ENCODE measurements at regions not wholly inside any gene's neighbourhood (a gene's known extent, or its start where the extent isn't known, plus 50 kb on each side); places are given as distances from the start of the nearest gene placed in this dataset.

DNA sequence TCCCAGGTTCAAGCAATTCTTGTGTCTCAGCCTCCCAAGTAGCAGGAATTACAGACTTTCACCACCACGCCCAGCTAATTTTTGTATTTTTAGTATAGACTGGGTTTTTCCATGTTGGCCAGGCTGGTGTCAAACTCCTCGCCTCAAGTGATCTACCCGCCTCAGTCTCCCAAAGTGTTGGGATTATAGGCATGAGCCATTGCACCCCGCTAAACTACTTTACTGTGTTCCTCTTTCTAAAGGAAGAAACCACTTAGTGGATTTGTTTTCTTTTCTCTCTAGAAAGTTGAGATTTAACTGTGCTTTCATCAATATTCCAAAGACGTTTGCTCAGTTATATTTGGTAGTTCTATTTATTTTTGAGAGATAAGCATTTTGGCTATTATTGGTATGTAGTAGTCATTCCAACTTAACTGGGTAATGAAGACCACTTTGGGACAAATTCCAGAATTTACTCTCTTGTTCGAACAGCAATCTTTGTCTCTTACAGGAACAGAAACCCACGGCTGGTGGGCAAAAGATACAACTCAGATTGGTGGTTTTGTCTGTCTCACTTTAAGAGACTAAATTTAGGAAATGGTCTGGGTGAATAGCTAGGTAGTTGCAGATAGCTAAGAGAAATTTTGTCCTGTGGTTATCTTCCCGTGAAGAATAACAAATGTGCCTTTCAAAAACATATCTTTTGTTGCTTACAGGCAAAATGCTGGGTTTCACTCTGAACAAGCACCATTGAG is 103.5 kb upstream of the CD55 start:
- H3K27ac ChIP-seq (ENCODE audit: extremely low read depth, low read depth, low read length): no peak overlapping the region
- H3K4me1 ChIP-seq (ENCODE audit: control insufficient read depth, insufficient read depth, low read length): peaks cover under 1% of the 10 kb centered on the region; the same call in 1 of the 2 replicates
- H3K9me3 ChIP-seq (ENCODE audit: control insufficient read depth, insufficient read depth, low read depth, low read length): no peaks in the 10 kb centered on the region
- ChIA-PET POLR2A (no interaction called here), CTCF (no interaction called here)
- H3K36me3 ChIP-seq (ENCODE audit: control insufficient read depth in 2 of 2, insufficient read depth in 1 of 2, low read length in 2 of 2): no peaks in the 10 kb centered on the region
- no peak overlapping the region for H3K4me3 ChIP-seq (ENCODE audit: low read depth, low read length)
- TF ChIP-seq ZEB2 (tag by site-specific recombination; IDR thresholded peaks at IDR 0.05) (no peak), ZNF350 (tag by site-specific recombination; IDR thresholded peaks at IDR 0.05) (no peak), ZNF169 (tag by site-specific recombination; IDR thresholded peaks at IDR 0.05) (no peak), KLF7 (tag by site-specific recombination; IDR thresholded peaks at IDR 0.05; ENCODE audit: borderline replicate concordance) (no peak), ZXDB (tag by site-specific recombination; IDR thresholded peaks at IDR 0.05) (no peak), ZNF266 (tag by site-specific recombination; IDR thresholded peaks at IDR 0.05; ENCODE audit: low read depth) (no peak), GLI2 (tag by site-specific recombination; IDR thresholded peaks at IDR 0.05; ENCODE audit: borderline replicate concordance, low read depth) (no peak), PRDM2 (tag by site-specific recombination; IDR thresholded peaks at IDR 0.05; ENCODE audit: borderline replicate concordance) (no peak), TRIM28 (IDR thresholded peaks at IDR 0.05; ENCODE audit: borderline replicate concordance, low read length) (no peak), ZBTB8A (tag by site-specific recombination; IDR thresholded peaks at IDR 0.05) (no peak), ZNF157 (tag by site-specific recombination; IDR thresholded peaks at IDR 0.05) (no peak), ZNF121 (tag by site-specific recombination; IDR thresholded peaks at IDR 0.05) (no peak), TSHZ1 (tag by site-specific recombination; IDR thresholded peaks at IDR 0.05; ENCODE audit: borderline replicate concordance) (no peak), OSR2 (tag by site-specific recombination; IDR thresholded peaks at IDR 0.05) (no peak)
- TF ChIP-seq, protein P1, sequence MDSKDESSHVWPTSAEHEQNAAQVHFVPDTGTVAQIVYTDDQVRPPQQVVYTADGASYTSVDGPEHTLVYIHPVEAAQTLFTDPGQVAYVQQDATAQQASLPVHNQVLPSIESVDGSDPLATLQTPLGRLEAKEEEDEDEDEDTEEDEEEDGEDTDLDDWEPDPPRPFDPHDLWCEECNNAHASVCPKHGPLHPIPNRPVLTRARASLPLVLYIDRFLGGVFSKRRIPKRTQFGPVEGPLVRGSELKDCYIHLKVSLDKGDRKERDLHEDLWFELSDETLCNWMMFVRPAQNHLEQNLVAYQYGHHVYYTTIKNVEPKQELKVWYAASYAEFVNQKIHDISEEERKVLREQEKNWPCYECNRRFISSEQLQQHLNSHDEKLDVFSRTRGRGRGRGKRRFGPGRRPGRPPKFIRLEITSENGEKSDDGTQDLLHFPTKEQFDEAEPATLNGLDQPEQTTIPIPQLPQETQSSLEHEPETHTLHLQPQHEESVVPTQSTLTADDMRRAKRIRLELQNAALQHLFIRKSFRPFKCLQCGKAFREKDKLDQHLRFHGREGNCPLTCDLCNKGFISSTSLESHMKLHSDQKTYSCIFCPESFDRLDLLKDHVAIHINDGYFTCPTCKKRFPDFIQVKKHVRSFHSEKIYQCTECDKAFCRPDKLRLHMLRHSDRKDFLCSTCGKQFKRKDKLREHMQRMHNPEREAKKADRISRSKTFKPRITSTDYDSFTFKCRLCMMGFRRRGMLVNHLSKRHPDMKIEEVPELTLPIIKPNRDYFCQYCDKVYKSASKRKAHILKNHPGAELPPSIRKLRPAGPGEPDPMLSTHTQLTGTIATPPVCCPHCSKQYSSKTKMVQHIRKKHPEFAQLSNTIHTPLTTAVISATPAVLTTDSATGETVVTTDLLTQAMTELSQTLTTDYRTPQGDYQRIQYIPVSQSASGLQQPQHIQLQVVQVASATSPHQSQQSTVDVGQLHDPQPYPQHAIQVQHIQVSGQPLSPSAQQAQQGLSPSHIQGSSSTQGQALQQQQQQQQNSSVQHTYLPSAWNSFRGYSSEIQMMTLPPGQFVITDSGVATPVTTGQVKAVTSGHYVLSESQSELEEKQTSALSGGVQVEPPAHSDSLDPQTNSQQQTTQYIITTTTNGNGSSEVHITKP (tag by site-specific recombination; IDR thresholded peaks at IDR 0.05): no peak
- TF ChIP-seq, protein P2, sequence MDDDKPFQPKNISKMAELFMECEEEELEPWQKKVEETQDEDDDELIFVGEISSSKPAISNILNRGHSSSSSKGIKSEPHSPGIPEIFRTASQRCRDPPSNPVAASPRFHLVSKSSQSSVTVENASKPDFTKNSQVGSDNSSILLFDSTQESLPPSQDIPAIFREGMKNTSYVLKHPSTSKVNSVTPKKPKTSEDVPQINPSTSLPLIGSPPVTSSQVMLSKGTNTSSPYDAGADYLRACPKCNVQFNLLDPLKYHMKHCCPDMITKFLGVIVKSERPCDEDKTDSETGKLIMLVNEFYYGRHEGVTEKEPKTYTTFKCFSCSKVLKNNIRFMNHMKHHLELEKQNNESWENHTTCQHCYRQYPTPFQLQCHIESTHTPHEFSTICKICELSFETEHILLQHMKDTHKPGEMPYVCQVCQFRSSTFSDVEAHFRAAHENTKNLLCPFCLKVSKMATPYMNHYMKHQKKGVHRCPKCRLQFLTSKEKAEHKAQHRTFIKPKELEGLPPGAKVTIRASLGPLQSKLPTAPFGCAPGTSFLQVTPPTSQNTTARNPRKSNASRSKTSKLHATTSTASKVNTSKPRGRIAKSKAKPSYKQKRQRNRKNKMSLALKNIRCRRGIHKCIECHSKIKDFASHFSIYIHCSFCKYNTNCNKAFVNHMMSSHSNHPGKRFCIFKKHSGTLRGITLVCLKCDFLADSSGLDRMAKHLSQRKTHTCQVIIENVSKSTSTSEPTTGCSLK (tag by site-specific recombination; IDR thresholded peaks at IDR 0.05): no peak
- TF ChIP-seq, protein P3, sequence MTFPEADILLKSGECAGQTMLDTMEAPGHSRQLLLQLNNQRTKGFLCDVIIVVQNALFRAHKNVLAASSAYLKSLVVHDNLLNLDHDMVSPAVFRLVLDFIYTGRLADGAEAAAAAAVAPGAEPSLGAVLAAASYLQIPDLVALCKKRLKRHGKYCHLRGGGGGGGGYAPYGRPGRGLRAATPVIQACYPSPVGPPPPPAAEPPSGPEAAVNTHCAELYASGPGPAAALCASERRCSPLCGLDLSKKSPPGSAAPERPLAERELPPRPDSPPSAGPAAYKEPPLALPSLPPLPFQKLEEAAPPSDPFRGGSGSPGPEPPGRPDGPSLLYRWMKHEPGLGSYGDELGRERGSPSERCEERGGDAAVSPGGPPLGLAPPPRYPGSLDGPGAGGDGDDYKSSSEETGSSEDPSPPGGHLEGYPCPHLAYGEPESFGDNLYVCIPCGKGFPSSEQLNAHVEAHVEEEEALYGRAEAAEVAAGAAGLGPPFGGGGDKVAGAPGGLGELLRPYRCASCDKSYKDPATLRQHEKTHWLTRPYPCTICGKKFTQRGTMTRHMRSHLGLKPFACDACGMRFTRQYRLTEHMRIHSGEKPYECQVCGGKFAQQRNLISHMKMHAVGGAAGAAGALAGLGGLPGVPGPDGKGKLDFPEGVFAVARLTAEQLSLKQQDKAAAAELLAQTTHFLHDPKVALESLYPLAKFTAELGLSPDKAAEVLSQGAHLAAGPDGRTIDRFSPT (tag by site-specific recombination; IDR thresholded peaks at IDR 0.05): no peak
- TF ChIP-seq, protein P4, sequence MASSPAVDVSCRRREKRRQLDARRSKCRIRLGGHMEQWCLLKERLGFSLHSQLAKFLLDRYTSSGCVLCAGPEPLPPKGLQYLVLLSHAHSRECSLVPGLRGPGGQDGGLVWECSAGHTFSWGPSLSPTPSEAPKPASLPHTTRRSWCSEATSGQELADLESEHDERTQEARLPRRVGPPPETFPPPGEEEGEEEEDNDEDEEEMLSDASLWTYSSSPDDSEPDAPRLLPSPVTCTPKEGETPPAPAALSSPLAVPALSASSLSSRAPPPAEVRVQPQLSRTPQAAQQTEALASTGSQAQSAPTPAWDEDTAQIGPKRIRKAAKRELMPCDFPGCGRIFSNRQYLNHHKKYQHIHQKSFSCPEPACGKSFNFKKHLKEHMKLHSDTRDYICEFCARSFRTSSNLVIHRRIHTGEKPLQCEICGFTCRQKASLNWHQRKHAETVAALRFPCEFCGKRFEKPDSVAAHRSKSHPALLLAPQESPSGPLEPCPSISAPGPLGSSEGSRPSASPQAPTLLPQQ (tag by site-specific recombination; IDR thresholded peaks at IDR 0.05): no peak
